Stomach (tissue), 8 donors: ENCODE measurements at regions not wholly inside any gene's neighbourhood (a gene's known extent, or its start where the extent isn't known, plus 50 kb on each side); places are given as distances from the start of the nearest gene placed in this dataset.
A peak's percentile ranks its signal among the peaks of the same experiment; 100 is the strongest.

Experiments used
- DNase-seq, 2 donors: peaks; one replicate each; pipeline versions ENCODE4 v3.0.0 to v3.0.0-alpha.2; 2013 to 2019
- H3K27ac ChIP-seq, 5 donors: fragments of 200-600 bp in 4 of 5; sonication (generic) in 4 of 5; one replicate each; pipeline ENCODE4 v1.5.1; 2013 to 2019; ENCODE audit warnings: mild to moderate bottlenecking in 1 of 5, moderate library complexity in 1 of 5
- H3K27me3 ChIP-seq, 3 donors: fragments of 200-600 bp; sonication (generic); one replicate each; pipeline ENCODE4 v1.5.1; 2017 to 2019; ENCODE audit warnings: mixed run types in 1 of 3
- H3K36me3 ChIP-seq, 4 donors: fragments of 200-600 bp; sonication (generic); 1 replicate in 3 of 4; 2 replicates in 1 of 4; pipeline ENCODE4 v1.5.1; 2016 to 2019
- H3K4me1 ChIP-seq, 4 donors: fragments of 200-600 bp; sonication (generic); one replicate each; pipeline ENCODE4 v1.5.1; 2016 to 2019
- H3K4me3 ChIP-seq, 4 donors: fragments of 200-600 bp; sonication (generic) in 3 of 4; one replicate each; pipeline ENCODE4 v1.5.1; 2016 to 2019; ENCODE audit warnings: mild to moderate bottlenecking in 1 of 4
- H3K9me3 ChIP-seq, 4 donors: fragments of 200-600 bp; sonication (generic); one replicate each; pipeline ENCODE4 v1.5.1; 2016 to 2019
- EP300 ChIP-seq: sonication (generic); formaldehyde crosslinking; IDR thresholded peaks from one replicate; pipeline ENCODE4 v1.6.1; 2017; ENCODE audit warnings: antibody characterized with exemption
- POLR2A ChIP-seq, 4 donors: fragments of 450-650 bp; IDR thresholded peaks; one replicate each; pipeline ENCODE4 v1.6.1; 2016; ENCODE audit warnings: antibody characterized with exemption in 4 of 4, control low read depth in 2 of 4, mild to moderate bottlenecking in 1 of 4, moderate library complexity in 1 of 4
- POLR2AphosphoS5 ChIP-seq, 3 donors: sonication (generic); formaldehyde crosslinking; IDR thresholded peaks; one replicate each; pipeline ENCODE4 v1.6.1; 2016; ENCODE audit warnings: antibody characterized with exemption in 3 of 3
- WGBS, 5 donors: extraction: QIAGEN DNeasy Blood & Tissue Kit in 3 of 5; methylation state at CpG; one replicate each; pipeline versions ENCODE4 v1.1.5 to v1.1.7; 2013 to 2018; 5-methylcytosine and 5-hydroxymethylcytosine counted together
- intact Hi-C: fragments of 100-400 bp; cut with DNase I; formaldehyde crosslinking; loops from one replicate; pipeline ENCODE4 v1.15.1; 2023; ENCODE audit warnings: low total_unique reads
- TF ChIP-seq, protein P1 (sequence below), 7 experiments: fragments of 450-650 bp in 4 of 7; fragments of 200-600 bp in 3 of 7; sonication (generic) in 3 of 7; IDR thresholded peaks; one replicate each; pipeline ENCODE4 v1.5.1; 2016 to 2019; ENCODE audit warnings: antibody characterized with exemption in 7 of 7, control low read depth in 2 of 7, mild to moderate bottlenecking in 1 of 7
- donor health status: healthy with polysubstance abuse.
- donor health status: Bipolar disorder and iron deficiency.
- donor health status: healthy.

- no peak overlapping the region for H3K4me3 ChIP-seq
- intact Hi-C loops: no loop called here
- H3K27me3 ChIP-seq: no peaks in the 10 kb centered on the region
- H3K27ac ChIP-seq: no peak overlapping the region
- no peak for DNase-seq
- WGBS, 5 donors: 77 to 84% (median 81%) methylated on average over 2 of the region's 2 CpGs
- peaks cover 0 to 15% (median 6%) of the 10 kb centered on the region in 4 donors for H3K4me1 ChIP-seq
- H3K36me3 ChIP-seq: no peaks in the 10 kb centered on the region
- H3K9me3 ChIP-seq: peaks cover 0 to 3% (median 1%) of the 10 kb centered on the region in 4 donors
- no peak for TF ChIP-seq EP300
- TF ChIP-seq POLR2AphosphoS5 (IDR thresholded peaks at IDR 0.05): no peak
- TF ChIP-seq POLR2A (IDR thresholded peaks at IDR 0.05): no peak
- TF ChIP-seq, protein P1, sequence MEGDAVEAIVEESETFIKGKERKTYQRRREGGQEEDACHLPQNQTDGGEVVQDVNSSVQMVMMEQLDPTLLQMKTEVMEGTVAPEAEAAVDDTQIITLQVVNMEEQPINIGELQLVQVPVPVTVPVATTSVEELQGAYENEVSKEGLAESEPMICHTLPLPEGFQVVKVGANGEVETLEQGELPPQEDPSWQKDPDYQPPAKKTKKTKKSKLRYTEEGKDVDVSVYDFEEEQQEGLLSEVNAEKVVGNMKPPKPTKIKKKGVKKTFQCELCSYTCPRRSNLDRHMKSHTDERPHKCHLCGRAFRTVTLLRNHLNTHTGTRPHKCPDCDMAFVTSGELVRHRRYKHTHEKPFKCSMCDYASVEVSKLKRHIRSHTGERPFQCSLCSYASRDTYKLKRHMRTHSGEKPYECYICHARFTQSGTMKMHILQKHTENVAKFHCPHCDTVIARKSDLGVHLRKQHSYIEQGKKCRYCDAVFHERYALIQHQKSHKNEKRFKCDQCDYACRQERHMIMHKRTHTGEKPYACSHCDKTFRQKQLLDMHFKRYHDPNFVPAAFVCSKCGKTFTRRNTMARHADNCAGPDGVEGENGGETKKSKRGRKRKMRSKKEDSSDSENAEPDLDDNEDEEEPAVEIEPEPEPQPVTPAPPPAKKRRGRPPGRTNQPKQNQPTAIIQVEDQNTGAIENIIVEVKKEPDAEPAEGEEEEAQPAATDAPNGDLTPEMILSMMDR (IDR thresholded peaks at IDR 0.05): no peak
Observed at GRCh38 chr7:159321278-159321677, 176.6 kb upstream of the VIPR2 start.

DNA sequence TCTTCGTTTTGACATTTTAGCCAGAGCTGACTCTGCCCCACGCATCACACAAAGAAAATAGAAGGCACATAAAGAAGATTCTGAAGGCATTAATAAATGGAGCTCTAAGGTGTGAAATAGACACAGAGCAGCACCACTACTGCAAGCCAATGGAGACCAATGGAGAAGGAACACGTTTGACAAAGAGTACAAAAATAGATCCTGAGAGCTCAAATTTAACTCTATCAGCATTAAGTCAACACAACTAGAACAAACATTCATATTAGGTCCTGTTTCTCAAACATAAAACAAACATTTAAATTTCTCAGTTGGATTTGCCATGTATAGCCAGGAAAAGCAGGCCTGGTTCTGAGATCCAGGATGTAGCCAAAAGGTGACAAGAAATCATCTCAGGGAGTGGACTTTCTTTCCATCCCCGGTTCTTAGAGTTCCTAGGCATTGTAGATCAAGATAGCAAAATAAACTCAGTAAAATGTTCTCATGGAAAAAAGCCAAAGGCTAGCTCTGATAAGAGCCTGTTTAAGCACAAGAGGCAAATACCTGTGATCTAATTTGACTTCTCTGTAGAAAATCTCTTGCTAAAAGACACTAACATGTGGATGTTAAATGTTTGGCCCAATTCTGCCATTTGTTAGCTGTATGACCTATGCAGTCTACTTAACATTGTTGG is 174.2 kb upstream of the VIPR2 start:
- Histone ChIP-seq H3K27me3 (no peaks in the 10 kb centered on the region), H3K36me3 (no peaks in the 10 kb centered on the region), H3K4me1 (peaks cover 0 to 15% (median 6%) of the 10 kb centered on the region in 4 donors), H3K9me3 (no peaks in the 10 kb centered on the region), H3K4me3 (no peak overlapping the region), H3K27ac (peak overlapping the region in 3 of 5 donors; percentile 24 to 75 (median 44))
- TF ChIP-seq POLR2A (IDR thresholded peaks at IDR 0.05) (no peak), EP300 (no peak), POLR2AphosphoS5 (IDR thresholded peaks at IDR 0.05) (no peak)
- TF ChIP-seq, protein P1 (IDR thresholded peaks at IDR 0.05): no peak
- WGBS, 5 donors: 31 to 47% (median 38%) methylated on average over 4 of the region's 4 CpGs
- no peak for DNase-seq
- intact Hi-C loops: no loop called here

DNA sequence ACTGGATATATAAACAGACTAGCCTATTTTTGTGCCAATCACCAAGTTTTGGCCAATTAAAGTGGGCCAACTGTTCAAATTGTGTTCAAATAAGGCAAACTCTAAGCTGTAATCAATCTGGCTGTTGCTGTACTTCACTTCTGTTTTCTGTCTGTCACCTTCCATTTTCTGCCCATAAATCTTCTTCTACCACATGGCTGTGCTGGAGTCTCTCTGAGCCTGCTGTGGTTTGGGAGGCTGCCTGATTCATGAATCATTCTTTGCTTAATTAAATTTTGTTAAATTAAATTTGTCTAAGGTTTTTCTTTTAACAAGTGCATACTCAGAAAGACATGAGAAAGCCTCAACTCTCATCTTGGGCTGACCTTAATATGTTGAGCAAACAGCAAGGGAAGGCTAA is 172.6 kb upstream of the VIPR2 start:
- no peak for DNase-seq
- Histone ChIP-seq H3K36me3 (no peaks in the 10 kb centered on the region), H3K4me1 (peaks cover 0 to 15% (median 6%) of the 10 kb centered on the region in 4 donors), H3K4me3 (no peak overlapping the region), H3K9me3 (no peaks in the 10 kb centered on the region), H3K27me3 (no peaks in the 10 kb centered on the region), H3K27ac (no peak overlapping the region)
- TF ChIP-seq POLR2A (IDR thresholded peaks at IDR 0.05) (no peak), EP300 (no peak), POLR2AphosphoS5 (IDR thresholded peaks at IDR 0.05) (no peak)
- TF ChIP-seq, protein P1 (IDR thresholded peaks at IDR 0.05): no peak
- intact Hi-C loops: no loop called here

DNA sequence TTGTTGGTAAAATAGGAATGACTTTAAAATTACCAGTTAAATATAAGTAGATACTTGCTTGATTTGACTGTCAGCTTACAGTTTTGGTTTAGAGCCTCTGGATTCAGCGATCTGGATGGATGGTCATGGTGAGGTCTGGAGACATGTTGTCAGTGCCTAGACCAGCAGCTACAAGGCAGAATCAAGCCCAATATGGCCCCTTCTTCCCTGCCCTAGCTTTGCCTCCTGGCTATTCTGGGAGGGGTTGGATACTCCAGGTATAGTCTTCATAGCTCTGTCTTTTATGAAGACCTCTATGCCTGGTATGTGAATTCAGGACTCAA is 166.5 kb upstream of the VIPR2 start:
- DNase-seq: no peak
- H3K27me3 ChIP-seq: no peaks in the 10 kb centered on the region
- H3K9me3 ChIP-seq: peaks cover 0 to 6% (median 0%) of the 10 kb centered on the region in 4 donors
- peaks cover 0 to 7% (median 0%) of the 10 kb centered on the region in 4 donors for H3K4me1 ChIP-seq
- no peak overlapping the region for H3K27ac ChIP-seq
- TF ChIP-seq POLR2A (IDR thresholded peaks at IDR 0.05): no peak
- TF ChIP-seq, protein P1 (IDR thresholded peaks at IDR 0.05): no peak
- TF ChIP-seq POLR2AphosphoS5 (IDR thresholded peaks at IDR 0.05): no peak
- no peak for TF ChIP-seq EP300
- no peak overlapping the region for H3K4me3 ChIP-seq
- intact Hi-C loops: no loop called here
- 88 to 100% (median 100%) methylated on average over 1 of the region's 1 CpG for WGBS, 5 donors
- no peaks in the 10 kb centered on the region for H3K36me3 ChIP-seq
